K562 (cell line): ENCODE measurements at regions not wholly inside any gene's neighbourhood (a gene's known extent, or its start where the extent isn't known, plus 50 kb on each side); places are given as distances from the start of the nearest gene placed in this dataset.
A peak's percentile ranks its signal among the peaks of the same experiment; 100 is the strongest.

Source experiments
- ATAC-seq: fragments of 200-7000 bp; cut with Tn5 transposase; 3 replicates; pipeline ENCODE4 v1.9.1; 2020; ENCODE audit warnings: moderate library complexity
- BruUV-seq: library from RNA; stranded (reverse); fragments of 400-500 nt; replicated peaks from 2 replicates; lab custom pipeline; 2021; lab: Mats Ljungman, UMichigan
- CTCF ChIA-PET: fragments of 300-600 bp; formaldehyde crosslinking; extraction: SDS; loops from one replicate; lab custom pipeline; 2021; ENCODE audit warnings: low intra/inter-chr PET ratio; lab: Yijun Ruan, JAX
- POLR2A ChIA-PET: fragments of 300-600, 350-650 bp; sonication (Branson Sonifier 250); formaldehyde crosslinking; extraction: SDS; loops from one replicate; lab custom pipeline; 2021; ENCODE audit warnings: antibody characterized with exemption, inconsistent platforms; lab: Yijun Ruan, JAX
- DNase-seq, 4 experiments: peaks; one replicate each; pipeline versions ENCODE4 v3.0.0 to v3.0.0-alpha.2; 2011 to 2018; ENCODE audit warnings: low spot score in 3 of 4, mixed read lengths in 3 of 4; ENCODE audit errors: extremely low read depth in 1 of 4
- FAIRE-seq: peaks from 2 replicates; lab custom pipeline; 2011; peaks lifted over from hg19 to GRCh38; lab: Jason Lieb, UNC
- H2AFZ ChIP-seq: 2 replicates; pipeline ENCODE4 v1.6.0; 2011; ENCODE audit warnings: low read depth, low read length, control low read depth, inconsistent platforms
- H3K27ac ChIP-seq: fragments of 200-600 bp; 3 replicates; pipeline ENCODE4 v1.8.0; 2011; ENCODE audit warnings: low read depth, mild to moderate bottlenecking, control low read depth, inconsistent platforms, low read length, moderate library complexity, mixed read lengths; ENCODE audit errors: extremely low read depth
- H3K27me3 ChIP-seq, 2 experiments: fragments of 300-600 bp in 1 of 2; 2 replicates in 1 of 2; 3 replicates in 1 of 2; pipeline versions ENCODE4 v1.6.0 to v1.8.0; 2011; ENCODE audit warnings: inconsistent platforms in 2 of 2, low read length in 2 of 2, mild to moderate bottlenecking in 1 of 2, mixed read lengths in 1 of 2, moderate library complexity in 1 of 2; ENCODE audit not compliant: control insufficient read depth in 2 of 2, insufficient read depth in 2 of 2
- H3K36me3 ChIP-seq: fragments of 300-600 bp; 3 replicates; pipeline ENCODE4 v1.8.0; 2011; ENCODE audit warnings: mild to moderate bottlenecking, low read length, inconsistent platforms; ENCODE audit not compliant: control insufficient read depth, insufficient read depth
- H3K4me1 ChIP-seq, 2 experiments: fragments of 200-600 bp in 1 of 2; replicated peaks in 1 of 2; 2 replicates in 1 of 2; 3 replicates in 1 of 2; pipeline versions ENCODE4 v1.5.1 to v1.8.0; 2011; ENCODE audit warnings: inconsistent platforms in 2 of 2, low read length in 2 of 2, mild to moderate bottlenecking in 1 of 2, mixed read lengths in 1 of 2, moderate library complexity in 1 of 2; ENCODE audit not compliant: control insufficient read depth in 2 of 2, insufficient read depth in 2 of 2
- H3K4me2 ChIP-seq: 2 replicates; pipeline ENCODE4 v1.6.1; 2011; ENCODE audit warnings: low read length, control low read depth, inconsistent platforms, mixed read lengths; ENCODE audit not compliant: insufficient read depth
- H3K4me3 ChIP-seq: fragments of 200-600 bp; sonication (generic), shearing (Covaris generic); 2 replicates; pipeline ENCODE4 v1.5.1; 2016; ENCODE audit warnings: control low read depth, inconsistent platforms
- H3K79me2 ChIP-seq: fragments of 200-600 bp; 3 replicates; pipeline ENCODE4 v1.8.0; 2011; ENCODE audit warnings: low read length, inconsistent platforms; ENCODE audit not compliant: control insufficient read depth, insufficient read depth
- H3K9ac ChIP-seq, 2 experiments: 2 replicates each; pipeline versions ENCODE4 v1.6.0 to v1.6.1; 2011; ENCODE audit warnings: low read depth in 2 of 2, low read length in 2 of 2, control low read depth in 1 of 2, inconsistent platforms in 1 of 2, mild to moderate bottlenecking in 1 of 2, mixed read lengths in 1 of 2; ENCODE audit not compliant: insufficient read depth in 1 of 2
- H3K9me1 ChIP-seq: one replicate; pipeline ENCODE4 v1.6.0; 2011; ENCODE audit warnings: inconsistent platforms, mild to moderate bottlenecking, low read length, moderate library complexity; ENCODE audit not compliant: control insufficient read depth, insufficient read depth
- H3K9me3 ChIP-seq: replicated peaks from 2 replicates; pipeline ENCODE4 v1.5.1; 2011; ENCODE audit warnings: low read depth, low read length, inconsistent platforms; ENCODE audit not compliant: control insufficient read depth, insufficient read depth
- H4K20me1 ChIP-seq: replicated peaks from 2 replicates; pipeline ENCODE4 v1.6.1; 2011; ENCODE audit warnings: low read length, inconsistent platforms, mixed read lengths; ENCODE audit not compliant: control insufficient read depth, insufficient read depth
- ATF3 ChIP-seq, 2 experiments: fragments of 450-650 bp in 1 of 2; sonication (generic) in 1 of 2; formaldehyde crosslinking in 1 of 2; IDR thresholded peaks in 1 of 2; conservative IDR thresholded peaks in 1 of 2; 2 replicates each; pipeline versions ENCODE4 v1.6.1 to v1.8.1; 2016 to 2023; ENCODE audit warnings: mild to moderate bottlenecking in 2 of 2, moderate library complexity in 2 of 2, inconsistent platforms in 1 of 2, missing genetic modification reagents in 1 of 2
- CEBPB ChIP-seq: fragments of 450-650 bp; IDR thresholded peaks from 2 replicates; pipeline ENCODE4 v1.6.1; 2016; ENCODE audit warnings: missing genetic modification characterization, missing compliant biosample characterization
- CEBPG ChIP-seq, 3 experiments: fragments of 200-800 bp in 1 of 3; sonication (Bioruptor generic) in 1 of 3; sonication (generic) in 1 of 3; formaldehyde crosslinking in 1 of 3; IDR thresholded peaks in 2 of 3; conservative IDR thresholded peaks in 1 of 3; 2 replicates each; pipeline versions ENCODE4 v1.6.1 to v1.8.0; 2016 to 2022; ENCODE audit warnings: missing compliant biosample characterization in 2 of 3, missing genetic modification characterization in 2 of 3, mild to moderate bottlenecking in 1 of 3, missing genetic modification reagents in 1 of 3
- WGBS: fragments of 100-300 bp; shearing (Covaris generic); methylation state at CpG from one replicate; pipeline ENCODE4 v1.1.6; 2016; ENCODE audit warnings: low coverage, mixed read lengths; ENCODE audit not compliant: insufficient coverage; ENCODE audit errors: missing lambda C conversion rate; 5-methylcytosine and 5-hydroxymethylcytosine counted together
- in situ Hi-C: fragments of 300-500 bp; cut with MboI; formaldehyde crosslinking; loops from 4 replicates; pipeline ENCODE4 v1.15.0; 2018; ENCODE audit warnings: inconsistent platforms, mixed read lengths
- intact Hi-C: fragments of 100-400 bp; cut with micrococcal nuclease; formaldehyde crosslinking; loops from 2 replicates; pipeline ENCODE4 v1.14.2; 2022
- TF ChIP-seq, protein P1 (sequence below): fragments of 250-450 bp; sonication (Bioruptor Pico); IDR thresholded peaks from 2 replicates; pipeline ENCODE4 v1.8.0; 2022; ENCODE audit warnings: inconsistent platforms
- TF ChIP-seq, protein P2 (sequence below): fragments of 250-450 bp; sonication (Bioruptor Pico); IDR thresholded peaks from 2 replicates; pipeline ENCODE4 v1.4.0; 2020; ENCODE audit warnings: borderline replicate concordance

DNA sequence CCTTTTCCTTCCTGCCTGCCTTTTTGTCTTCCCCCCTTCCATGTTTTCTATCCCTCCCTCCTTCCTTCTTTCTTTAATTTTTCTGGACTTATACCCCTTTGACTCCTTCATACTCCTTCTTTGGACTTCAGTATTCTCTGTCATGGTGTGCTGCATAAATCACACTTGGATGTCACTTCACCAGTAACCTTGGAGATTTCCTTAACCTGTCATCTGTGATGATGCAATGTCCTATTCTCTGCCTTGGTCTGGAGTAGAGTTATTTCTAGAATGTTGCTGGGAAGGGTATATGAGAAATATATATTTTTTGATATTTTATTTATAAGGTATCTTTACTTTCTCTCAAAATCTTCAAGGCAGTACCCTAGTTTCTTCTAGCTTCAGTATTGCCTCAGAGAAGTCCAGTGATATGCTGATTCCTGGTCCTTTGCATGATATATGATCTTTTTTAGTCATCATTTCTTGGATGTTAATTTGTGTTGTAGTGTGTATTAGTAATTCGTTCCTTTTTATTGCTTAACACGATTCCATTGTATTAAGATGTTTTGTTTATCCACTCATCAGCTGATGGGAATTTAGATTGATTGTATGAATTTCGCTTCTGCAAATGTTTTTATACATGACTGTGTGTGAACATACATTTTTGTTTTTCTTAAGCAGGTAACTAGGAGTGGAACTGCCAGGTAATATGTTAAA lies 206.9 kb upstream of the MBL2 start:
- no peak for FAIRE-seq
- Histone ChIP-seq H3K9me3 (no peaks in the 10 kb centered on the region), H3K4me1 (no peaks in the 10 kb centered on the region), H3K4me3 (no peak overlapping the region), H3K9me1 (no peaks in the 10 kb centered on the region), H3K27me3 (no peaks in the 10 kb centered on the region)
- BruUV-seq, result no TSS peak
- in situ Hi-C loops, result no loop called here
- CTCF ChIA-PET, result no interaction called here
- DNase-seq, result no peak
- WGBS, result 0% methylated on average over 3 of the region's 3 CpGs
- peak; percentile 7; the same call in 1 of the 2 replicates for TF ChIP-seq CEBPB (tag)
- TF ChIP-seq, protein P1, sequence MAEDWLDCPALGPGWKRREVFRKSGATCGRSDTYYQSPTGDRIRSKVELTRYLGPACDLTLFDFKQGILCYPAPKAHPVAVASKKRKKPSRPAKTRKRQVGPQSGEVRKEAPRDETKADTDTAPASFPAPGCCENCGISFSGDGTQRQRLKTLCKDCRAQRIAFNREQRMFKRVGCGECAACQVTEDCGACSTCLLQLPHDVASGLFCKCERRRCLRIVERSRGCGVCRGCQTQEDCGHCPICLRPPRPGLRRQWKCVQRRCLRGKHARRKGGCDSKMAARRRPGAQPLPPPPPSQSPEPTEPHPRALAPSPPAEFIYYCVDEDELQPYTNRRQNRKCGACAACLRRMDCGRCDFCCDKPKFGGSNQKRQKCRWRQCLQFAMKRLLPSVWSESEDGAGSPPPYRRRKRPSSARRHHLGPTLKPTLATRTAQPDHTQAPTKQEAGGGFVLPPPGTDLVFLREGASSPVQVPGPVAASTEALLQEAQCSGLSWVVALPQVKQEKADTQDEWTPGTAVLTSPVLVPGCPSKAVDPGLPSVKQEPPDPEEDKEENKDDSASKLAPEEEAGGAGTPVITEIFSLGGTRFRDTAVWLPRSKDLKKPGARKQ (CRISPR knock-in tag), result no peak
- TF ChIP-seq ATF3 (IDR thresholded peaks at IDR 0.05), result peak; percentile 38; the same call in 1 of the 2 replicates
- TF ChIP-seq ATF3 (CRISPR knock-in tag; conservative IDR thresholded peaks at IDR 0.05), result no peak
- TF ChIP-seq, protein P2, sequence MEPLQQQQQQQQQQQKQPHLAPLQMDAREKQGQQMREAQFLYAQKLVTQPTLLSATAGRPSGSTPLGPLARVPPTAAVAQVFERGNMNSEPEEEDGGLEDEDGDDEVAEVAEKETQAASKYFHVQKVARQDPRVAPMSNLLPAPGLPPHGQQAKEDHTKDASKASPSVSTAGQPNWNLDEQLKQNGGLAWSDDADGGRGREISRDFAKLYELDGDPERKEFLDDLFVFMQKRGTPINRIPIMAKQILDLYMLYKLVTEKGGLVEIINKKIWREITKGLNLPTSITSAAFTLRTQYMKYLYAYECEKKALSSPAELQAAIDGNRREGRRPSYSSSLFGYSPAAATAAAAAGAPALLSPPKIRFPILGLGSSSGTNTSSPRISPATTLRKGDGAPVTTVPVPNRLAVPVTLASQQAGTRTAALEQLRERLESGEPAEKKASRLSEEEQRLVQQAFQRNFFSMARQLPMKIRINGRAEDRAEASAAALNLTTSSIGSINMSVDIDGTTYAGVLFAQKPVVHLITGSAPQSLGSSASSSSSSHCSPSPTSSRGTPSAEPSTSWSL, result no peak
- no peak for TF ChIP-seq CEBPG (CRISPR knock-in tag; IDR thresholded peaks at IDR 0.05)
- TF ChIP-seq CEBPG (tag; conservative IDR thresholded peaks at IDR 0.05 in 1 of 2, IDR thresholded peaks at IDR 0.05 in 1 of 2), result peak; percentile 29 to 45; a peak in 1 of 4 replicates
- TF ChIP-seq, all 486 proteins: peak for 3
- intact Hi-C loops, result no loop called here
- ATAC-seq, result no peak
- H4K20me1 ChIP-seq, result no peaks in the 10 kb centered on the region
- no peaks in the 10 kb centered on the region for H3K36me3 ChIP-seq
- no peak overlapping the region for H3K27ac ChIP-seq
- POLR2A ChIA-PET, result no interaction called here
- no peak overlapping the region for H3K9ac ChIP-seq
- H3K4me2 ChIP-seq, result no peak overlapping the region
- H2AFZ ChIP-seq, result no peak overlapping the region
- no peaks in the 10 kb centered on the region for H3K79me2 ChIP-seq
